Upper lobe of left lung (tissue), 4 donors: ENCODE measurements at regions not wholly inside any gene's neighbourhood (a gene's known extent, or its start where the extent isn't known, plus 50 kb on each side); places are given as distances from the start of the nearest gene placed in this dataset.
A peak's percentile ranks its signal among the peaks of the same experiment; 100 is the strongest.

ENCODE experiments used
- EP300 ChIP-seq, 4 donors: sonication (generic); formaldehyde crosslinking; IDR thresholded peaks; one replicate each; pipeline ENCODE4 v1.5.1; 2017; ENCODE audit warnings: antibody characterized with exemption in 4 of 4, control low read depth in 2 of 4
- TF ChIP-seq, protein P1 (sequence below), 6 experiments: fragments of 450-650 bp in 4 of 6; fragments of 200-600 bp in 2 of 6; sonication (generic) in 2 of 6; IDR thresholded peaks; one replicate each; pipeline ENCODE4 v1.5.1; 2016 to 2019; ENCODE audit warnings: antibody characterized with exemption in 6 of 6

DNA sequence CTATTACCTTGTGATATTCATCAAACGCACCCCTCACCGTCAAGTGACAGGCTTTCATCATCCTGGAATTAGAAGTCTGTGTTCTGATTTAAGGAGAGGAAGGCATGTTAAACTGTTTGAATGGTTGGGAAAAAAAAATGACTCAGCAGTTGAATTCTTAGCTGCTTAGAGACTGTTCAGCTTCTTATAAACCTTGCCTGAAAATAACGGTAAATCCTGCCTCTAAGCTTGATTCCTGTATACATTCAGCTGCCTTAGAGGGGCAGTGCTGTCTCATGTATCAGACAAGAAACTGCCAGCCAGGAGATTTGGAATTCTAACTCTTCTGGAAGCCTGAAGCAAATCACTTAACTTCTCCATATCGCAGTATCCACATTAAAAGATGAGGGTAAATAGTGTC is 437.4 kb downstream of the JRKL start:
- TF ChIP-seq, protein P1, sequence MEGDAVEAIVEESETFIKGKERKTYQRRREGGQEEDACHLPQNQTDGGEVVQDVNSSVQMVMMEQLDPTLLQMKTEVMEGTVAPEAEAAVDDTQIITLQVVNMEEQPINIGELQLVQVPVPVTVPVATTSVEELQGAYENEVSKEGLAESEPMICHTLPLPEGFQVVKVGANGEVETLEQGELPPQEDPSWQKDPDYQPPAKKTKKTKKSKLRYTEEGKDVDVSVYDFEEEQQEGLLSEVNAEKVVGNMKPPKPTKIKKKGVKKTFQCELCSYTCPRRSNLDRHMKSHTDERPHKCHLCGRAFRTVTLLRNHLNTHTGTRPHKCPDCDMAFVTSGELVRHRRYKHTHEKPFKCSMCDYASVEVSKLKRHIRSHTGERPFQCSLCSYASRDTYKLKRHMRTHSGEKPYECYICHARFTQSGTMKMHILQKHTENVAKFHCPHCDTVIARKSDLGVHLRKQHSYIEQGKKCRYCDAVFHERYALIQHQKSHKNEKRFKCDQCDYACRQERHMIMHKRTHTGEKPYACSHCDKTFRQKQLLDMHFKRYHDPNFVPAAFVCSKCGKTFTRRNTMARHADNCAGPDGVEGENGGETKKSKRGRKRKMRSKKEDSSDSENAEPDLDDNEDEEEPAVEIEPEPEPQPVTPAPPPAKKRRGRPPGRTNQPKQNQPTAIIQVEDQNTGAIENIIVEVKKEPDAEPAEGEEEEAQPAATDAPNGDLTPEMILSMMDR (IDR thresholded peaks at IDR 0.05) = peak in 1 of 6 experiments; percentile 14
- TF ChIP-seq EP300 (IDR thresholded peaks at IDR 0.05) = no peak
